ENCODE measurements at regions not wholly inside any gene's neighbourhood (a gene's known extent, or its start where the extent isn't known, plus 50 kb on each side); places are given as distances from the start of the nearest gene placed in this dataset.

DNA sequence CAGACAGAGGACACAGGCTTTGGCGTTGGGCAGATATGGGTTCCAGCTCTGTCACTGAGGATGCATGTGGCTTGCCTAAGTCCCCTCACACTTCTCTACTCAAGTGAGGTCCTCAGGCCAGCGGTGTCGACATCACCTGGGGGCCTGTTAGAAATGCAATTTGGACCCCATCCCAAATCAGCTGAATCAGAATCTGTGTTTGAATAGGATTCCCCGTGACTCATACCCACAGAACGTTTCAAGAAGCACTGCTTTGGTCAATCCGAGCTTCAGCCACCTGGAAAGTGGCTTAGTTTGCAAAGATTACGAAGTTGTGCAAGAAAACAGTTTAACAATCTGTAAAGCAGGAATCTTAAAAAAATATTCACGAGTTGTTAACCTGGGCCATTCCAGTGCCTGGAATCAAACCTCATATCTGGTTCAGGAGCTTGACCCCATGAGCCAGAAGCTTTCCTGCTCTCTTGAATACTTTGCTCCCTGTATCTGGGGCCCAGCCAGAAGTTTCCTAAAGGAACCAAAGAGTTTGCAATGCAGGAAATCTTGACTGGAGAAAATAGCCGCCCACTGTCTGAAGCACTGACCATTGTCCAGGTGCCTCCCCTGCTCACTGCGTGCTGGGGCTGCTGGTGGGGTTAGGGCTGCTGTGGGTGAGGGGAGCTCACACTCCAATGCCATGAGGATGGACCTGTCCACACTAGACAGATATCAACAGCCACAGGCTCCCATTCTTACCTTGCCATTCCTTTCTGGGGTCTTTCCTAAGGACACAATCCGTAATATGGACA lies 208.5 kb upstream of the LINGO1 start:
- TF ChIP-seq, protein P1, sequence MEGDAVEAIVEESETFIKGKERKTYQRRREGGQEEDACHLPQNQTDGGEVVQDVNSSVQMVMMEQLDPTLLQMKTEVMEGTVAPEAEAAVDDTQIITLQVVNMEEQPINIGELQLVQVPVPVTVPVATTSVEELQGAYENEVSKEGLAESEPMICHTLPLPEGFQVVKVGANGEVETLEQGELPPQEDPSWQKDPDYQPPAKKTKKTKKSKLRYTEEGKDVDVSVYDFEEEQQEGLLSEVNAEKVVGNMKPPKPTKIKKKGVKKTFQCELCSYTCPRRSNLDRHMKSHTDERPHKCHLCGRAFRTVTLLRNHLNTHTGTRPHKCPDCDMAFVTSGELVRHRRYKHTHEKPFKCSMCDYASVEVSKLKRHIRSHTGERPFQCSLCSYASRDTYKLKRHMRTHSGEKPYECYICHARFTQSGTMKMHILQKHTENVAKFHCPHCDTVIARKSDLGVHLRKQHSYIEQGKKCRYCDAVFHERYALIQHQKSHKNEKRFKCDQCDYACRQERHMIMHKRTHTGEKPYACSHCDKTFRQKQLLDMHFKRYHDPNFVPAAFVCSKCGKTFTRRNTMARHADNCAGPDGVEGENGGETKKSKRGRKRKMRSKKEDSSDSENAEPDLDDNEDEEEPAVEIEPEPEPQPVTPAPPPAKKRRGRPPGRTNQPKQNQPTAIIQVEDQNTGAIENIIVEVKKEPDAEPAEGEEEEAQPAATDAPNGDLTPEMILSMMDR (IDR thresholded peaks at IDR 0.05; ENCODE audit: low read depth, low read length): no peak
- TF ChIP-seq, protein P2, sequence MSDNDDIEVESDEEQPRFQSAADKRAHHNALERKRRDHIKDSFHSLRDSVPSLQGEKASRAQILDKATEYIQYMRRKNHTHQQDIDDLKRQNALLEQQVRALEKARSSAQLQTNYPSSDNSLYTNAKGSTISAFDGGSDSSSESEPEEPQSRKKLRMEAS (IDR thresholded peaks at IDR 0.05; ENCODE audit: low read depth, low read length): no peak
- TF ChIP-seq POLR2A (IDR thresholded peaks at IDR 0.05; ENCODE audit: extremely low read depth, insufficient read length): no peak

Measured in NB4 (cell line).